Heart left ventricle (tissue), 13 donors: ENCODE measurements at regions not wholly inside any gene's neighbourhood (a gene's known extent, or its start where the extent isn't known, plus 50 kb on each side); places are given as distances from the start of the nearest gene placed in this dataset.

Experiments used
- CTCF ChIP-seq, 12 donors: fragments of 200-600 bp; sonication (generic) in 4 of 12; IDR thresholded peaks; one replicate each; pipeline versions ENCODE4 v1.5.0 to v1.8.0; 2018 to 2022; ENCODE audit warnings: antibody characterized with exemption in 12 of 12, mild to moderate bottlenecking in 5 of 12
- POLR2A ChIP-seq, 2 donors: fragments of 450-650 bp; IDR thresholded peaks; one replicate each; pipeline ENCODE4 v1.6.1; 2017; ENCODE audit warnings: antibody characterized with exemption in 2 of 2, mild to moderate bottlenecking in 2 of 2, moderate library complexity in 2 of 2
- donor health status: ischemic (EF 13 %, LVEDD 7.1; RV severe dilation, severe dysfunction).
- donor health status: DM: no; HTN: yes; CAD: no.
- donor health status: DM: no; HTN: no; CAD: no.
- donor health status: ischemic (EF 25% LVEDD 6.9; RV normal size, moderate dysfunction).
- donor health status: ischemic (EF 25% LVEDD 5.7; RV mildly dilated, moderate dysfunction).
- donor health status: ischemic (EF 35%, LVEDD 5.7; RV mildly dilated, moderate dysfunction).
- donor health status: nonischemic (EF 11% LVEDD 7.7; RV severe dilation, severe dysfunction).
- donor health status: DM: yes; HTN: yes; CAD: no.
- donor health status: PGD.
- donor health status: ischemic (EF 29% LVEDD 5.4; RV normal size, mild dysfunction).
- donor health status: nonischemic (EF 23%, LVEDD 6.1; RV moderate dilation, normal function).

- TF ChIP-seq CTCF (IDR thresholded peaks at IDR 0.05) (no peak), POLR2A (IDR thresholded peaks at IDR 0.05) (no peak)
These were observed 223.3 kb upstream of the ADAMTS9 start for GRCh38 chr3:64911138-64911537.
